Left ventricle myocardium inferior (tissue), 1 donor: ENCODE measurements at regions not wholly inside any gene's neighbourhood (a gene's known extent, or its start where the extent isn't known, plus 50 kb on each side); places are given as distances from the start of the nearest gene placed in this dataset.
A peak's percentile ranks its signal among the peaks of the same experiment; 100 is the strongest.

Experiments
- DNase-seq: peaks from one replicate; pipeline ENCODE4 v3.0.0-alpha.2; 2020
- H3K27ac ChIP-seq: fragments of 200-600 bp; replicated peaks from 2 replicates; pipeline ENCODE4 v1.8.0; 2021
- H3K27me3 ChIP-seq: fragments of 200-600 bp; 2 replicates; pipeline ENCODE4 v1.8.0; 2021; ENCODE audit warnings: low read depth
- H3K36me3 ChIP-seq: fragments of 200-600 bp; 2 replicates; pipeline ENCODE4 v1.8.0; 2021
- H3K4me1 ChIP-seq: fragments of 200-600 bp; 2 replicates; pipeline ENCODE4 v1.8.0; 2021
- H3K4me3 ChIP-seq: fragments of 200-600 bp; 2 replicates; pipeline ENCODE4 v1.8.0; 2021; ENCODE audit warnings: mild to moderate bottlenecking, moderate library complexity
- H3K9me3 ChIP-seq: fragments of 200-600 bp; replicated peaks from 2 replicates; pipeline ENCODE4 v1.8.0; 2021
- CTCF ChIP-seq: fragments of 200-600 bp; IDR thresholded peaks from 2 replicates; pipeline ENCODE4 v1.8.0; 2021; ENCODE audit warnings: antibody characterized with exemption, mild to moderate bottlenecking, borderline replicate concordance
- intact Hi-C: fragments of 100-400 bp; cut with micrococcal nuclease; formaldehyde crosslinking; loops from one replicate; pipeline ENCODE4 v1.11.0; 2022
- donor health status: DM: no; HTN: yes; CAD: no; lungs with severe emphysema.

- TF ChIP-seq CTCF: no peak
- H3K36me3 ChIP-seq: no peaks in the 10 kb centered on the region
- intact Hi-C loops: no loop called here
Observed at GRCh38 chr7:35380739-35381224, 126.9 kb upstream of the TBX20 start.

GRCh38 chr7:35379481-35379880 is 125.6 kb upstream of the TBX20 start:
- Histone ChIP-seq H3K27ac (peak overlapping the region; percentile 52), H3K4me3 (no peak overlapping the region)
- no peak for TF ChIP-seq CTCF

More at GRCh38 chr7:35380739-35381224, 126.9 kb upstream of the TBX20 start:
- Histone ChIP-seq H3K9me3 (no peaks in the 10 kb centered on the region), H3K4me3 (no peak overlapping the region), H3K27ac (no peak overlapping the region), H3K4me1 (peaks cover 16% of the 10 kb centered on the region), H3K27me3 (no peaks in the 10 kb centered on the region)
- no peak for DNase-seq

GRCh38 chr7:35375516-35375915 is 121.6 kb upstream of the TBX20 start:
- Histone ChIP-seq H3K27me3 (no peaks in the 10 kb centered on the region), H3K36me3 (no peaks in the 10 kb centered on the region), H3K4me1 (peaks cover 27% of the 10 kb centered on the region), H3K9me3 (no peaks in the 10 kb centered on the region), H3K27ac (peak overlapping the region; percentile 89), H3K4me3 (no peak overlapping the region)
- intact Hi-C loops: no loop called here
- DNase-seq: no peak
- TF ChIP-seq CTCF: no peak

More at GRCh38 chr7:35379481-35379880, 125.6 kb upstream of the TBX20 start:
- no peak for DNase-seq
- peaks cover 23% of the 10 kb centered on the region for H3K4me1 ChIP-seq
- H3K27me3 ChIP-seq: no peaks in the 10 kb centered on the region
- no peaks in the 10 kb centered on the region for H3K9me3 ChIP-seq
- no peaks in the 10 kb centered on the region for H3K36me3 ChIP-seq
- intact Hi-C loops: no loop called here

GRCh38 chr7:35374858-35375257 is 121.0 kb upstream of the TBX20 start:
- intact Hi-C loops: no loop called here
- H3K36me3 ChIP-seq: no peaks in the 10 kb centered on the region
- DNase-seq: peak; percentile 68
- H3K27me3 ChIP-seq: no peaks in the 10 kb centered on the region
- peak overlapping the region; percentile 89 for H3K27ac ChIP-seq
- H3K4me3 ChIP-seq: peak overlapping the region; percentile 44
- no peak for TF ChIP-seq CTCF
- peaks cover 26% of the 10 kb centered on the region for H3K4me1 ChIP-seq
- H3K9me3 ChIP-seq: no peaks in the 10 kb centered on the region

- intact Hi-C loops: no loop called here
- no peak for TF ChIP-seq CTCF
- no peaks in the 10 kb centered on the region for H3K9me3 ChIP-seq
Observed at GRCh38 chr7:35371221-35371620, 117.3 kb upstream of the TBX20 start.

More at GRCh38 chr7:35371221-35371620, 117.3 kb upstream of the TBX20 start:
- H3K36me3 ChIP-seq: no peaks in the 10 kb centered on the region
- H3K27ac ChIP-seq: no peak overlapping the region
- no peaks in the 10 kb centered on the region for H3K27me3 ChIP-seq
- H3K4me1 ChIP-seq: peaks cover 14% of the 10 kb centered on the region
- H3K4me3 ChIP-seq: no peak overlapping the region
- no peak for DNase-seq
